H9 (cell line): ENCODE measurements at regions not wholly inside any gene's neighbourhood (a gene's known extent, or its start where the extent isn't known, plus 50 kb on each side); places are given as distances from the start of the nearest gene placed in this dataset.

Source experiments
- DNase-seq: peaks from one replicate; pipeline ENCODE4 v3.0.0-alpha.2; 2017
- H2AFZ ChIP-seq: one replicate; pipeline ENCODE4 v1.6.1; 2013; ENCODE audit warnings: mild to moderate bottlenecking, low read length, control low read depth, moderate library complexity
- H2AK5ac ChIP-seq: 2 replicates; pipeline ENCODE4 v1.6.1; 2013; ENCODE audit warnings: low read length, control low read depth, mixed read lengths; ENCODE audit not compliant: insufficient read length
- H2BK120ac ChIP-seq: one replicate; pipeline ENCODE4 v1.6.1; 2013; ENCODE audit warnings: low read depth, mild to moderate bottlenecking, low read length, control low read depth, inconsistent platforms; ENCODE audit not compliant: poor library complexity, severe bottlenecking
- H2BK12ac ChIP-seq: 2 replicates; pipeline ENCODE4 v1.6.1; 2013; ENCODE audit warnings: low read length, control low read depth, mixed read lengths, low read depth; ENCODE audit not compliant: insufficient read length
- H2BK15ac ChIP-seq: 2 replicates; pipeline ENCODE4 v1.6.1; 2013; ENCODE audit warnings: low read depth, low read length, control low read depth
- H2BK20ac ChIP-seq: one replicate; pipeline ENCODE4 v1.6.1; 2013; ENCODE audit warnings: low read depth, mild to moderate bottlenecking, low read length, control low read depth, inconsistent platforms; ENCODE audit not compliant: poor library complexity, severe bottlenecking
- H2BK5ac ChIP-seq: 2 replicates; pipeline ENCODE4 v1.6.1; 2013; ENCODE audit warnings: low read length, control low read depth, mixed read lengths; ENCODE audit not compliant: insufficient read length
- H3K14ac ChIP-seq: 2 replicates; pipeline ENCODE4 v1.6.1; 2013; ENCODE audit warnings: low read length, control low read depth; ENCODE audit not compliant: insufficient read depth
- H3K18ac ChIP-seq: 2 replicates; pipeline ENCODE4 v1.6.1; 2013; ENCODE audit warnings: low read depth, mild to moderate bottlenecking, mixed read lengths, low read length, control low read depth; ENCODE audit not compliant: insufficient read length
- H3K23ac ChIP-seq: 2 replicates; pipeline ENCODE4 v1.6.1; 2013; ENCODE audit warnings: low read length, control low read depth, mixed read lengths, low read depth; ENCODE audit not compliant: insufficient read length
- H3K23me2 ChIP-seq: 2 replicates; pipeline ENCODE4 v1.6.1; 2013; ENCODE audit warnings: low read depth, mild to moderate bottlenecking, mixed read lengths, low read length, control low read depth; ENCODE audit not compliant: insufficient read length, poor library complexity, severe bottlenecking
- H3K27ac ChIP-seq: 2 replicates; pipeline ENCODE4 v1.5.1; 2013; ENCODE audit warnings: low read length, control low read depth, mixed read lengths, low read depth; ENCODE audit not compliant: insufficient read length
- H3K27me3 ChIP-seq: 2 replicates; pipeline ENCODE4 v1.6.1; 2013; ENCODE audit warnings: low read length, control low read depth, inconsistent platforms; ENCODE audit not compliant: insufficient read depth
- H3K4ac ChIP-seq: 2 replicates; pipeline ENCODE4 v1.6.1; 2013; ENCODE audit warnings: low read depth, mild to moderate bottlenecking, control low read depth, inconsistent platforms, low read length, moderate library complexity
- H3K4me1 ChIP-seq: 2 replicates; pipeline ENCODE4 v1.6.1; 2013; ENCODE audit warnings: low read length, control low read depth, inconsistent platforms; ENCODE audit not compliant: insufficient read depth
- H3K4me2 ChIP-seq: 2 replicates; pipeline ENCODE4 v1.6.1; 2013; ENCODE audit warnings: low read length, control low read depth, mixed read lengths; ENCODE audit not compliant: insufficient read length, insufficient read depth
- H3K56ac ChIP-seq: 2 replicates; pipeline ENCODE4 v1.6.1; 2013; ENCODE audit warnings: low read depth, mild to moderate bottlenecking, mixed read lengths, low read length, control low read depth; ENCODE audit not compliant: insufficient read length
- H3K79me1 ChIP-seq: 2 replicates; pipeline ENCODE4 v1.6.1; 2013; ENCODE audit warnings: low read depth, mild to moderate bottlenecking, moderate library complexity, low read length, control low read depth, inconsistent platforms; ENCODE audit not compliant: insufficient read depth, poor library complexity, severe bottlenecking
- H3K79me2 ChIP-seq: 2 replicates; pipeline ENCODE4 v1.6.1; 2013; ENCODE audit warnings: low read length, control low read depth, inconsistent platforms; ENCODE audit not compliant: insufficient read depth
- H3K9ac ChIP-seq: 2 replicates; pipeline ENCODE4 v1.6.1; 2013; ENCODE audit warnings: low read length, control low read depth, mixed read lengths; ENCODE audit not compliant: insufficient read length; ENCODE audit errors: extremely low read depth
- H3K9me3 ChIP-seq: one replicate; pipeline ENCODE4 v1.6.1; 2013; ENCODE audit warnings: low read depth, low read length, inconsistent platforms; ENCODE audit not compliant: control insufficient read depth
- H3T11ph ChIP-seq: one replicate; pipeline ENCODE4 v1.6.1; 2013; ENCODE audit warnings: mild to moderate bottlenecking, low read length, control low read depth, inconsistent platforms
- H4K20me1 ChIP-seq: one replicate; pipeline ENCODE4 v1.6.1; 2013; ENCODE audit not compliant: control insufficient read depth, insufficient read length, insufficient read depth
- H4K5ac ChIP-seq: 2 replicates; pipeline ENCODE4 v1.6.1; 2013; ENCODE audit warnings: low read depth, mild to moderate bottlenecking, mixed read lengths, low read length, control low read depth; ENCODE audit not compliant: insufficient read length
- H4K8ac ChIP-seq: replicated peaks from 2 replicates; pipeline ENCODE4 v1.6.1; 2013; ENCODE audit warnings: low read length, control low read depth, mixed read lengths, low read depth; ENCODE audit not compliant: insufficient read length
- H4K91ac ChIP-seq: 2 replicates; pipeline ENCODE4 v1.6.1; 2013; ENCODE audit warnings: low read depth, mild to moderate bottlenecking, moderate library complexity, mixed read lengths, low read length, control low read depth; ENCODE audit not compliant: insufficient read length
- H3K27ac Mint-ChIP-seq, 3 experiments: 2 replicates in 2 of 3; 3 replicates in 1 of 3; pipeline ENCODE4 v1.8.0; 2020 to 2021; ENCODE audit warnings: mixed read lengths in 3 of 3, mild to moderate bottlenecking in 1 of 3, moderate library complexity in 1 of 3
- H3K27me3 Mint-ChIP-seq: 2 replicates; pipeline ENCODE4 v1.8.0; 2021; ENCODE audit warnings: low read depth, mild to moderate bottlenecking, moderate library complexity, mixed read lengths
- H3K36me3 Mint-ChIP-seq, 3 experiments: 2 replicates in 2 of 3; 3 replicates in 1 of 3; pipeline ENCODE4 v1.8.0; 2020 to 2021; ENCODE audit warnings: low read depth in 3 of 3, mixed read lengths in 3 of 3; ENCODE audit not compliant: insufficient read depth in 1 of 3
- H3K4me1 Mint-ChIP-seq, 2 experiments: 2 replicates each; pipeline ENCODE4 v1.8.0; 2020; ENCODE audit warnings: mixed read lengths in 2 of 2
- H3K4me3 Mint-ChIP-seq, 2 experiments: 2 replicates in 1 of 2; 3 replicates in 1 of 2; pipeline ENCODE4 v1.8.0; 2020 to 2021; ENCODE audit warnings: mild to moderate bottlenecking in 2 of 2, mixed read lengths in 2 of 2, moderate library complexity in 1 of 2
- H3K9me3 Mint-ChIP-seq, 2 experiments: 2 replicates in 1 of 2; 3 replicates in 1 of 2; pipeline ENCODE4 v1.8.0; 2020; ENCODE audit warnings: mild to moderate bottlenecking in 2 of 2, mixed read lengths in 2 of 2, moderate library complexity in 1 of 2
- WGBS: extraction: QIAGEN DNeasy Blood & Tissue Kit; methylation state at CpG from one replicate; pipeline ENCODE4 v1.1.7; 2013; ENCODE audit warnings: missing lambda C conversion rate, low lambda C conversion rate, mixed read lengths; ENCODE audit not compliant: insufficient read length; ENCODE audit errors: extremely low coverage; 5-methylcytosine and 5-hydroxymethylcytosine counted together
- TF ChIP-seq, protein P1 (sequence below): fragments of 200-600 bp; sonication (generic); conservative IDR thresholded peaks from 3 replicates; pipeline ENCODE4 v1.8.0; 2021; ENCODE audit warnings: antibody characterized with exemption, mild to moderate bottlenecking

DNA sequence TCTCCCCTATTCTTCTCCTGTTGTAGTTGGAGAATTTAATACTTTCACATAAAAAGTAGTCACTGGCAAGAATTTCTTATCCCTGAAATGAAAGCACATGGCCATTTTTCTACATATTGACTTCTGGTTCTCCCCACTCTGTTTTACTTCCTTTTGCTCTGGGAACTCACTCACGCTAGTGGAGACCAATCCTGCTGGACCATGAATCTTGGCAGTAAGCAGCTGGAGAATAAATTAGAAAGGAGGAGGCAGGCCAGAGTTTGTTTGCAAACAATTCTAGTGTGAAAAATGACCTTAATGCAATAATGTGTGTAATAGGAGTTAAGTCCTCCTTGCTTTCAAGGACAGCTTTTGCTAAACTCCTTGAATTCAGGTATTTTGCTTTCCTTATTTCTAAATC lies 412.3 kb upstream of the CHORDC1 start:
- no peak overlapping the region for H3K27ac Mint-ChIP-seq
- no peak overlapping the region for H2BK5ac ChIP-seq
- no CpG with 5 or more reads among the region's 1 CpG for WGBS
- no peak overlapping the region for H2BK120ac ChIP-seq
- H3K56ac ChIP-seq, result no peak overlapping the region
- TF ChIP-seq, protein P1, sequence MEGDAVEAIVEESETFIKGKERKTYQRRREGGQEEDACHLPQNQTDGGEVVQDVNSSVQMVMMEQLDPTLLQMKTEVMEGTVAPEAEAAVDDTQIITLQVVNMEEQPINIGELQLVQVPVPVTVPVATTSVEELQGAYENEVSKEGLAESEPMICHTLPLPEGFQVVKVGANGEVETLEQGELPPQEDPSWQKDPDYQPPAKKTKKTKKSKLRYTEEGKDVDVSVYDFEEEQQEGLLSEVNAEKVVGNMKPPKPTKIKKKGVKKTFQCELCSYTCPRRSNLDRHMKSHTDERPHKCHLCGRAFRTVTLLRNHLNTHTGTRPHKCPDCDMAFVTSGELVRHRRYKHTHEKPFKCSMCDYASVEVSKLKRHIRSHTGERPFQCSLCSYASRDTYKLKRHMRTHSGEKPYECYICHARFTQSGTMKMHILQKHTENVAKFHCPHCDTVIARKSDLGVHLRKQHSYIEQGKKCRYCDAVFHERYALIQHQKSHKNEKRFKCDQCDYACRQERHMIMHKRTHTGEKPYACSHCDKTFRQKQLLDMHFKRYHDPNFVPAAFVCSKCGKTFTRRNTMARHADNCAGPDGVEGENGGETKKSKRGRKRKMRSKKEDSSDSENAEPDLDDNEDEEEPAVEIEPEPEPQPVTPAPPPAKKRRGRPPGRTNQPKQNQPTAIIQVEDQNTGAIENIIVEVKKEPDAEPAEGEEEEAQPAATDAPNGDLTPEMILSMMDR, result no peak
- no peak overlapping the region for H2BK15ac ChIP-seq
- no peak overlapping the region for H4K5ac ChIP-seq
- no peak overlapping the region for H3K27ac ChIP-seq
- H3K23me2 ChIP-seq, result no peaks in the 10 kb centered on the region
- no peak overlapping the region for H3K23ac ChIP-seq
- H3K27me3 Mint-ChIP-seq, result no peaks in the 10 kb centered on the region
- no peak overlapping the region for H2AK5ac ChIP-seq
- H3K9me3 ChIP-seq, result no peaks in the 10 kb centered on the region
- H3K9ac ChIP-seq, result no peak overlapping the region
- H3K14ac ChIP-seq, result no peak overlapping the region
- H3K36me3 Mint-ChIP-seq, result no peaks in the 10 kb centered on the region
- peaks cover 7% of the 10 kb centered on the region in 2 experiments for H3K4me1 Mint-ChIP-seq
- no peaks in the 10 kb centered on the region for H3K27me3 ChIP-seq
- H3K4me1 ChIP-seq, result peaks cover 4% of the 10 kb centered on the region; the same call in 1 of the 2 replicates
- H3K79me1 ChIP-seq, result no peaks in the 10 kb centered on the region
- DNase-seq, result no peak
- H4K91ac ChIP-seq, result no peak overlapping the region
- H3K4me2 ChIP-seq, result no peak overlapping the region
- H2BK20ac ChIP-seq, result no peak overlapping the region
- no peak overlapping the region for H2AFZ ChIP-seq
- H4K8ac ChIP-seq, result no peak overlapping the region
- H4K20me1 ChIP-seq, result no peaks in the 10 kb centered on the region
- no peak overlapping the region for H3K4ac ChIP-seq
- no peak overlapping the region for H2BK12ac ChIP-seq
- H3K4me3 Mint-ChIP-seq, result no peak overlapping the region
- peaks cover 0 to 7% of the 10 kb centered on the region in 2 experiments; a peak in 2 of 5 replicates for H3K9me3 Mint-ChIP-seq
- no peaks in the 10 kb centered on the region for H3K79me2 ChIP-seq
- no peak overlapping the region for H3K18ac ChIP-seq
- no peak overlapping the region for H3T11ph ChIP-seq
